SK-N-SH (cell line): ENCODE measurements at regions not wholly inside any gene's neighbourhood (a gene's known extent, or its start where the extent isn't known, plus 50 kb on each side); places are given as distances from the start of the nearest gene placed in this dataset.

Source experiments
- CTCF ChIP-seq: fragments of 200-600 bp; sonication (generic); IDR thresholded peaks from 2 replicates; pipeline ENCODE4 v1.6.1; 2017; ENCODE audit warnings: antibody characterized with exemption, mild to moderate bottlenecking, moderate library complexity
- ELF1 ChIP-seq: IDR thresholded peaks from 2 replicates; pipeline ENCODE4 v1.4.0; 2012
- EP300 ChIP-seq, 2 experiments: IDR thresholded peaks; 2 replicates each; pipeline versions ENCODE4 v1.4.0 to v1.6.1; 2012; ENCODE audit warnings: borderline replicate concordance in 1 of 2, low read depth in 1 of 2, low read length in 1 of 2
- GABPA ChIP-seq: IDR thresholded peaks from 2 replicates; pipeline ENCODE4 v1.4.0; 2012; ENCODE audit warnings: low read depth, mild to moderate bottlenecking
- GATA2 ChIP-seq: sonication (generic); formaldehyde crosslinking; IDR thresholded peaks from 2 replicates; pipeline ENCODE4 v1.5.0; 2020; ENCODE audit warnings: mild to moderate bottlenecking, missing genetic modification reagents
- MXI1 ChIP-seq: IDR thresholded peaks from 2 replicates; pipeline ENCODE4 v1.6.1; 2012; ENCODE audit warnings: mild to moderate bottlenecking, low read depth, low read length, improper control_type of control experiment
- NFIC ChIP-seq: IDR thresholded peaks from 2 replicates; pipeline ENCODE4 v1.4.0; 2012; ENCODE audit warnings: borderline replicate concordance
- NRF1 ChIP-seq: IDR thresholded peaks from 2 replicates; pipeline ENCODE4 v1.6.1; 2012; ENCODE audit warnings: low read depth, mild to moderate bottlenecking, low read length
- PBX3 ChIP-seq: IDR thresholded peaks from 2 replicates; pipeline ENCODE4; 2012
- REST ChIP-seq: IDR thresholded peaks from 2 replicates; pipeline ENCODE4 v1.6.1; 2012; ENCODE audit warnings: mild to moderate bottlenecking, low read depth, low read length, moderate library complexity
- SIN3A ChIP-seq: IDR thresholded peaks from 2 replicates; pipeline ENCODE4 v1.6.1; 2012; ENCODE audit warnings: low read depth, mild to moderate bottlenecking, low read length, moderate library complexity, borderline replicate concordance
- SMC3 ChIP-seq: IDR thresholded peaks from 2 replicates; pipeline ENCODE4 v1.6.1; 2012; ENCODE audit warnings: low read depth, low read length, improper control_type of control experiment
- TAF1 ChIP-seq: IDR thresholded peaks from 2 replicates; pipeline ENCODE4 v1.6.1; 2012; ENCODE audit warnings: low read depth, mild to moderate bottlenecking, low read length, moderate library complexity, borderline replicate concordance
- TEAD4 ChIP-seq: IDR thresholded peaks from 2 replicates; pipeline ENCODE4 v1.4.0; 2012; ENCODE audit warnings: mild to moderate bottlenecking, borderline replicate concordance; ENCODE audit not compliant: insufficient read depth

- TF ChIP-seq CTCF (no peak; the same call in 1 of the 2 replicates), REST (no peak), PBX3 (peak; percentile 28; the same call in 1 of the 2 replicates), SMC3 (no peak), ELF1 (no peak), GATA2 (CRISPR knock-in tag) (no peak), GABPA (no peak), NFIC (no peak), TAF1 (no peak), TEAD4 (no peak), NRF1 (no peak), SIN3A (no peak), MXI1 (no peak), EP300 (IDR thresholded peaks at IDR 0.05; ENCODE audit: borderline replicate concordance in 1 of 2, low read depth in 1 of 2, low read length in 1 of 2) (no peak)
Measured at GRCh38 chr16:86700046-86700945, 121.9 kb downstream of the FOXL1 start.
